ENCODE measurements at regions not wholly inside any gene's neighbourhood (a gene's known extent, or its start where the extent isn't known, plus 50 kb on each side); places are given as distances from the start of the nearest gene placed in this dataset.
"Not testable (repeated sequence)": the region's sequence is repeated elsewhere in the genome, so short reads cannot be mapped to it uniquely, and the experiment has no call there.

DNA sequence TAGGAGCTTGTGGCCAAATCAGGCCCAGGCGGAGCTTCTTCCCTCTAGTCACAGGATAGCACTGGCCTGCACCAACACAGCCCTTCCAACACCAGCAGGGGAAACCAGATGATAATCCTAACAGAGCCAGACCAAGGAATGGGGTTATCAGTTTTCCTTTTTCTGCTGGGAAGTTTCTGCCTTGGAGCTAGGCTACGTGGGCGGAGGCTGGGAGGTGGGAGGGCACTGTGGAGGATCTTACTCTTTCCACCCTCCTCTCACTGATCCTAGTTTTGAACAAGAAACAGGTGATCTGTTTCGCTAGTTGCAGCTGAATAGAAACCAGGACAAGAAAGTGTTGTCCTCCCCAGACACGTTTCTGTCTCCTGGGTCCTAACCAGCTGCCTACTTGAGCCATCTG lies 1687.3 kb upstream of the DEFB115 start:
- TF ChIP-seq POLR2AphosphoS5 (IDR thresholded peaks at IDR 0.05; ENCODE audit: low read depth, low read length); FOXM1 (IDR thresholded peaks at IDR 0.05; ENCODE audit: low read depth); JUND (IDR thresholded peaks at IDR 0.05): not testable (repeated sequence)
- TF ChIP-seq, protein P1, sequence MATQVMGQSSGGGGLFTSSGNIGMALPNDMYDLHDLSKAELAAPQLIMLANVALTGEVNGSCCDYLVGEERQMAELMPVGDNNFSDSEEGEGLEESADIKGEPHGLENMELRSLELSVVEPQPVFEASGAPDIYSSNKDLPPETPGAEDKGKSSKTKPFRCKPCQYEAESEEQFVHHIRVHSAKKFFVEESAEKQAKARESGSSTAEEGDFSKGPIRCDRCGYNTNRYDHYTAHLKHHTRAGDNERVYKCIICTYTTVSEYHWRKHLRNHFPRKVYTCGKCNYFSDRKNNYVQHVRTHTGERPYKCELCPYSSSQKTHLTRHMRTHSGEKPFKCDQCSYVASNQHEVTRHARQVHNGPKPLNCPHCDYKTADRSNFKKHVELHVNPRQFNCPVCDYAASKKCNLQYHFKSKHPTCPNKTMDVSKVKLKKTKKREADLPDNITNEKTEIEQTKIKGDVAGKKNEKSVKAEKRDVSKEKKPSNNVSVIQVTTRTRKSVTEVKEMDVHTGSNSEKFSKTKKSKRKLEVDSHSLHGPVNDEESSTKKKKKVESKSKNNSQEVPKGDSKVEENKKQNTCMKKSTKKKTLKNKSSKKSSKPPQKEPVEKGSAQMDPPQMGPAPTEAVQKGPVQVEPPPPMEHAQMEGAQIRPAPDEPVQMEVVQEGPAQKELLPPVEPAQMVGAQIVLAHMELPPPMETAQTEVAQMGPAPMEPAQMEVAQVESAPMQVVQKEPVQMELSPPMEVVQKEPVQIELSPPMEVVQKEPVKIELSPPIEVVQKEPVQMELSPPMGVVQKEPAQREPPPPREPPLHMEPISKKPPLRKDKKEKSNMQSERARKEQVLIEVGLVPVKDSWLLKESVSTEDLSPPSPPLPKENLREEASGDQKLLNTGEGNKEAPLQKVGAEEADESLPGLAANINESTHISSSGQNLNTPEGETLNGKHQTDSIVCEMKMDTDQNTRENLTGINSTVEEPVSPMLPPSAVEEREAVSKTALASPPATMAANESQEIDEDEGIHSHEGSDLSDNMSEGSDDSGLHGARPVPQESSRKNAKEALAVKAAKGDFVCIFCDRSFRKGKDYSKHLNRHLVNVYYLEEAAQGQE (IDR thresholded peaks at IDR 0.05; ENCODE audit: low read depth, low read length), result not testable (repeated sequence)
